PC-3 (cell line): ENCODE measurements at regions not wholly inside any gene's neighbourhood (a gene's known extent, or its start where the extent isn't known, plus 50 kb on each side); places are given as distances from the start of the nearest gene placed in this dataset.

Source experiments
- ATAC-seq: fragments of 200-7000 bp; cut with Tn5 transposase; 2 replicates; pipeline ENCODE4 v1.9.1; 2020; ENCODE audit warnings: mild to moderate bottlenecking, moderate library complexity
- BruUV-seq: library from RNA; stranded (reverse); fragments of 400-500 nt; replicated peaks from 2 replicates; lab custom pipeline; 2021; lab: Mats Ljungman, UMichigan
- CTCF ChIA-PET: fragments of 300-600 bp; sonication (Branson Sonifier 250); formaldehyde crosslinking; loops from one replicate; lab custom pipeline; 2022; ENCODE audit warnings: antibody characterized with exemption; lab: Charles Lee
- POLR2A ChIA-PET: fragments of 300-600 bp; sonication (Branson Sonifier 250); formaldehyde crosslinking; loops from one replicate; lab custom pipeline; 2022; ENCODE audit warnings: antibody characterized with exemption; ENCODE audit not compliant: unreplicated experiment; lab: Charles Lee
- DNase-seq: peaks from one replicate; pipeline ENCODE4 v3.0.0-alpha.2; 2015
- H2AFZ ChIP-seq: fragments of 300-600 bp; sonication (generic); 2 replicates; pipeline ENCODE4 v1.6.0; 2016; ENCODE audit warnings: antibody characterized with exemption, low read length
- H3F3A ChIP-seq: fragments of 300-600 bp; sonication (generic); one replicate; pipeline ENCODE4 v1.6.0; 2017; ENCODE audit warnings: antibody characterized with exemption, low read length, control low read depth, mild to moderate bottlenecking; ENCODE audit not compliant: unreplicated experiment
- H3K27ac ChIP-seq: fragments of 300-600 bp; sonication (generic); 2 replicates; pipeline ENCODE4 v1.5.1; 2016; ENCODE audit warnings: mild to moderate bottlenecking, low read length
- H3K27me3 ChIP-seq: fragments of 300-600 bp; sonication (generic); 2 replicates; pipeline ENCODE4 v1.6.1; 2016; ENCODE audit warnings: low read length, mixed read lengths
- H3K36me3 ChIP-seq: fragments of 300-600 bp; sonication (generic); 2 replicates; pipeline ENCODE4 v1.6.1; 2016; ENCODE audit warnings: low read depth, mixed run types, low read length, mixed read lengths
- H3K4me1 ChIP-seq: fragments of 300-600 bp; sonication (generic); 2 replicates; pipeline ENCODE4 v1.5.1; 2016; ENCODE audit warnings: low read length; ENCODE audit not compliant: insufficient read depth
- H3K4me2 ChIP-seq: fragments of 300-600 bp; sonication (generic); 2 replicates; pipeline ENCODE4 v1.6.0; 2016; ENCODE audit warnings: low read length
- H3K4me3 ChIP-seq: fragments of 300-600 bp; sonication (generic); 2 replicates; pipeline ENCODE4 v1.5.1; 2016; ENCODE audit warnings: mild to moderate bottlenecking, low read length, mixed read lengths
- H3K79me2 ChIP-seq: fragments of 300-600 bp; sonication (generic); 2 replicates; pipeline ENCODE4 v1.6.1; 2017; ENCODE audit warnings: low read length, mixed read lengths
- H3K9ac ChIP-seq: fragments of 300-600 bp; sonication (generic); 2 replicates; pipeline ENCODE4 v1.6.0; 2016; ENCODE audit warnings: mild to moderate bottlenecking, low read length
- H3K9me2 ChIP-seq: fragments of 300-600 bp; sonication (generic); replicated peaks from 2 replicates; pipeline ENCODE4 v1.6.1; 2016; ENCODE audit warnings: mixed run types, low read length, mixed read lengths
- H3K9me3 ChIP-seq: fragments of 300-600 bp; sonication (generic); 2 replicates; pipeline ENCODE4 v1.6.1; 2016; ENCODE audit warnings: low read length, mixed read lengths
- H4K20me1 ChIP-seq: fragments of 300-600 bp; sonication (generic); 2 replicates; pipeline ENCODE4 v1.6.1; 2016; ENCODE audit warnings: low read length, mixed read lengths
- CTCF ChIP-seq: fragments of 300-600 bp; sonication (generic); conservative IDR thresholded peaks from 2 replicates; pipeline ENCODE4 v1.5.1; 2017; ENCODE audit warnings: antibody characterized with exemption, low read depth, mild to moderate bottlenecking, low read length
- EZH2 ChIP-seq: fragments of 300-600 bp; sonication (generic); IDR thresholded peaks from one replicate; pipeline ENCODE4 v1.6.1; 2017; ENCODE audit warnings: antibody characterized with exemption, mild to moderate bottlenecking, low read length; ENCODE audit not compliant: unreplicated experiment
- EZH2phosphoT487 ChIP-seq: fragments of 300-600 bp; sonication (generic); IDR thresholded peaks from 2 replicates; pipeline ENCODE4 v1.6.1; 2018; ENCODE audit warnings: mild to moderate bottlenecking, antibody characterized with exemption, low read length, borderline replicate concordance
- intact Hi-C: fragments of 100-400 bp; cut with micrococcal nuclease; formaldehyde crosslinking; loops from 2 replicates; pipeline ENCODE4 v1.9.0; 2023

DNA sequence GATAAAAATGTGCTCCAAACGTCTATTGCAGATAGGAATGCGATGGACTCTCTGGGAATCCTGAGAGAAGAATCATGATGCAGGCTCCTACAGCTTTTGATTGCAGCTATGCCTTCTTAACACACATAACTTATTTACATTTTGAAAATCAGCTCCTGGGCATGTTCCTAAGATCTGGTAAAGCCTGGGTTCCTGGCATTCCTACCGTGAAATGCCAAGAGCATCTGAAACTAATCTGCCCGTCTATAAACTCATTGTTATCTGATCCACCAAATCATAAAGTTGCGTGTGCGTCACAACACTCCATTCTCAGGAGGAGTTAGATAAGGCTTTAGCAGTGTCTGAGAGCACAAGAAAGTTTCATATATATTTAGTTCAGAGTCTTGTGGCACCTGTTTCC is 79.0 kb upstream of the VGLL3 start:
- BruUV-seq = no TSS peak
- no peak overlapping the region for H3K4me3 ChIP-seq
- H3K9me2 ChIP-seq = no peaks in the 10 kb centered on the region
- H3K27ac ChIP-seq = no peak overlapping the region
- H3K79me2 ChIP-seq = no peaks in the 10 kb centered on the region
- H4K20me1 ChIP-seq = no peaks in the 10 kb centered on the region
- ATAC-seq (no peak), DNase-seq (no peak)
- H3K4me1 ChIP-seq = no peaks in the 10 kb centered on the region
- ChIA-PET CTCF (no interaction called here), POLR2A (no interaction called here)
- TF ChIP-seq CTCF = no peak
- TF ChIP-seq EZH2 = no peak
- TF ChIP-seq EZH2phosphoT487 = no peak
- H3K27me3 ChIP-seq = no peaks in the 10 kb centered on the region
- no peaks in the 10 kb centered on the region for H3F3A ChIP-seq
- H3K4me2 ChIP-seq = no peak overlapping the region
- H3K9me3 ChIP-seq = no peaks in the 10 kb centered on the region
- H3K9ac ChIP-seq = no peak overlapping the region
- no peaks in the 10 kb centered on the region for H3K36me3 ChIP-seq
- intact Hi-C loops = no loop called here
- H2AFZ ChIP-seq = no peak overlapping the region

GRCh38 chr3:87069021-87069420 is 78.1 kb upstream of the VGLL3 start:
- ATAC-seq (no peak), DNase-seq (no peak)
- no peak overlapping the region for H3K27ac ChIP-seq
- no peaks in the 10 kb centered on the region for H3K79me2 ChIP-seq
- H4K20me1 ChIP-seq = no peaks in the 10 kb centered on the region
- ChIA-PET CTCF (no interaction called here), POLR2A (no interaction called here)
- H3K36me3 ChIP-seq = no peaks in the 10 kb centered on the region
- H3K4me3 ChIP-seq = no peak overlapping the region
- intact Hi-C loops = no loop called here
- H3K9me3 ChIP-seq = no peaks in the 10 kb centered on the region
- H3K9ac ChIP-seq = no peak overlapping the region
- H2AFZ ChIP-seq = no peak overlapping the region
- H3K4me2 ChIP-seq = no peak overlapping the region
- H3K9me2 ChIP-seq = no peaks in the 10 kb centered on the region
- no peaks in the 10 kb centered on the region for H3K27me3 ChIP-seq
- H3F3A ChIP-seq = no peaks in the 10 kb centered on the region
- BruUV-seq = no TSS peak
- no peak for TF ChIP-seq EZH2phosphoT487
- TF ChIP-seq CTCF = no peak
- no peak for TF ChIP-seq EZH2
- H3K4me1 ChIP-seq = no peaks in the 10 kb centered on the region

- TF ChIP-seq EZH2 = no peak
- TF ChIP-seq CTCF = no peak
- no peak for TF ChIP-seq EZH2phosphoT487
- Histone ChIP-seq H3K9ac (no peak overlapping the region), H3K4me2 (no peak overlapping the region), H3K79me2 (no peaks in the 10 kb centered on the region), H3K9me2 (no peaks in the 10 kb centered on the region), H3K4me1 (no peaks in the 10 kb centered on the region), H3F3A (no peaks in the 10 kb centered on the region), H4K20me1 (no peaks in the 10 kb centered on the region), H3K36me3 (no peaks in the 10 kb centered on the region), H2AFZ (no peak overlapping the region), H3K27me3 (no peaks in the 10 kb centered on the region), H3K9me3 (no peaks in the 10 kb centered on the region), H3K27ac (no peak overlapping the region), H3K4me3 (no peak overlapping the region)
- BruUV-seq = no TSS peak
- no peak for ATAC-seq
- intact Hi-C loops = no loop called here
- DNase-seq = no peak
- ChIA-PET CTCF (no interaction called here), POLR2A (no interaction called here)
Measured at GRCh38 chr3:87062685-87063084, 71.7 kb upstream of the VGLL3 start.
